Upper lobe of left lung (tissue), 6 donors: ENCODE measurements at regions not wholly inside any gene's neighbourhood (a gene's known extent, or its start where the extent isn't known, plus 50 kb on each side); places are given as distances from the start of the nearest gene placed in this dataset.

Experiments
- ATAC-seq, 2 donors: fragments of 200-7000 bp; cut with Tn5 transposase; one replicate each; pipeline ENCODE4 v1.9.1; 2022; ENCODE audit warnings: mild to moderate bottlenecking in 2 of 2, moderate library complexity in 2 of 2; ENCODE audit not compliant: low FRiP score in 2 of 2
- DNase-seq, 2 donors: peaks; one replicate each; pipeline ENCODE4 v3.0.0-alpha.2; 2019 to 2020
- H3K27ac ChIP-seq, 4 donors: fragments of 200-600 bp; sonication (generic); one replicate each; pipeline ENCODE4 v1.5.1; 2016 to 2019
- H3K27me3 ChIP-seq, 4 donors: fragments of 200-600 bp; sonication (generic); one replicate each; pipeline ENCODE4 v1.5.1; 2017 to 2019
- H3K36me3 ChIP-seq, 4 donors: fragments of 200-600 bp; sonication (generic); one replicate each; pipeline ENCODE4 v1.5.1; 2016 to 2019
- H3K4me1 ChIP-seq, 4 donors: fragments of 200-600 bp; sonication (generic); one replicate each; pipeline ENCODE4 v1.5.1; 2018 to 2019
- H3K4me3 ChIP-seq, 4 donors: fragments of 200-600 bp; sonication (generic); one replicate each; pipeline ENCODE4 v1.5.1; 2017 to 2019; ENCODE audit warnings: mild to moderate bottlenecking in 2 of 4, moderate library complexity in 1 of 4
- H3K9me3 ChIP-seq, 4 donors: fragments of 200-600 bp; sonication (generic); one replicate each; pipeline ENCODE4 v1.5.1; 2018 to 2019
- EP300 ChIP-seq, 4 donors: sonication (generic); formaldehyde crosslinking; IDR thresholded peaks; one replicate each; pipeline ENCODE4 v1.5.1; 2017; ENCODE audit warnings: antibody characterized with exemption in 4 of 4, control low read depth in 2 of 4
- POLR2A ChIP-seq, 4 donors: fragments of 450-650 bp; IDR thresholded peaks; one replicate each; pipeline ENCODE4 v1.5.1; 2016 to 2017; ENCODE audit warnings: antibody characterized with exemption in 4 of 4, mild to moderate bottlenecking in 2 of 4
- POLR2AphosphoS5 ChIP-seq, 2 donors: sonication (generic); formaldehyde crosslinking; IDR thresholded peaks; one replicate each; pipeline ENCODE4 v1.5.1; 2017; ENCODE audit warnings: antibody characterized with exemption in 2 of 2
- WGBS, 2 donors: methylation state at CpG; one replicate each; pipeline ENCODE4 v1.1.5; 2017 to 2018; 5-methylcytosine and 5-hydroxymethylcytosine counted together
- TF ChIP-seq, protein P1 (sequence below), 6 experiments: fragments of 450-650 bp in 4 of 6; fragments of 200-600 bp in 2 of 6; sonication (generic) in 2 of 6; IDR thresholded peaks; one replicate each; pipeline ENCODE4 v1.5.1; 2016 to 2019; ENCODE audit warnings: antibody characterized with exemption in 6 of 6
- donor health status: DM: no; HTN: no; CAD: no; lungs with moderate emphysema.
- donor health status: DM: no; HTN: yes; CAD: no; lungs with severe emphysema.

DNA sequence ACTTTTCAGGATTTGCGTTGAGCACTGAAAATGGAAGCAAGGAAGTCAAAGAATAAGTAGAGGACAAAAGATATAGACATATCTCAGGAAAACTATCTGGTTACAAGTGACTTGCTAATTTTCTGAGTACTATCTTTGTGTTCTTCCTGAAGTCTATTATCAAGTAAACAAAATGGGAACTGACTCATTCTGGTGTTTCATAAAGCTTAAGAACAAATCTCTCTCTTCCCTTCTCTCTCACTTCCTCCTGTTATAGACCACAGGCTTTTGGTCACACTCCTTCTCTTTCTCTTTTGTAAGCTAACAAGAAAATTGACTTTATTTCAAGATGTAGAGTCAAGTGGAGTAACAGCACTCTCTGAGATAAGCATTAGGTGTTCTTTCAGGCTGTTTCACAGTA lies 406.6 kb upstream of the SYT1 start:
- TF ChIP-seq, protein P1, sequence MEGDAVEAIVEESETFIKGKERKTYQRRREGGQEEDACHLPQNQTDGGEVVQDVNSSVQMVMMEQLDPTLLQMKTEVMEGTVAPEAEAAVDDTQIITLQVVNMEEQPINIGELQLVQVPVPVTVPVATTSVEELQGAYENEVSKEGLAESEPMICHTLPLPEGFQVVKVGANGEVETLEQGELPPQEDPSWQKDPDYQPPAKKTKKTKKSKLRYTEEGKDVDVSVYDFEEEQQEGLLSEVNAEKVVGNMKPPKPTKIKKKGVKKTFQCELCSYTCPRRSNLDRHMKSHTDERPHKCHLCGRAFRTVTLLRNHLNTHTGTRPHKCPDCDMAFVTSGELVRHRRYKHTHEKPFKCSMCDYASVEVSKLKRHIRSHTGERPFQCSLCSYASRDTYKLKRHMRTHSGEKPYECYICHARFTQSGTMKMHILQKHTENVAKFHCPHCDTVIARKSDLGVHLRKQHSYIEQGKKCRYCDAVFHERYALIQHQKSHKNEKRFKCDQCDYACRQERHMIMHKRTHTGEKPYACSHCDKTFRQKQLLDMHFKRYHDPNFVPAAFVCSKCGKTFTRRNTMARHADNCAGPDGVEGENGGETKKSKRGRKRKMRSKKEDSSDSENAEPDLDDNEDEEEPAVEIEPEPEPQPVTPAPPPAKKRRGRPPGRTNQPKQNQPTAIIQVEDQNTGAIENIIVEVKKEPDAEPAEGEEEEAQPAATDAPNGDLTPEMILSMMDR (IDR thresholded peaks at IDR 0.05): no peak
- TF ChIP-seq EP300 (IDR thresholded peaks at IDR 0.05): no peak
- TF ChIP-seq POLR2A (IDR thresholded peaks at IDR 0.05): no peak
- TF ChIP-seq POLR2AphosphoS5 (IDR thresholded peaks at IDR 0.05): no peak
- WGBS, 2 donors: 81 to 90% methylated on average over 1 of the region's 1 CpG
- ATAC-seq: no peak

GRCh38 chr12:78470354-78471195 lies 394.0 kb upstream of the SYT1 start:
- Histone ChIP-seq H3K27ac (no peak overlapping the region), H3K27me3 (no peaks in the 10 kb centered on the region), H3K9me3 (no peaks in the 10 kb centered on the region), H3K4me3 (no peak overlapping the region), H3K36me3 (no peaks in the 10 kb centered on the region), H3K4me1 (no peaks in the 10 kb centered on the region)
- 91% methylated on average over 3 of the region's 3 CpGs for whole genome bisulfite sequencing, 2 donors
- DNase-seq (peak in 1 of 2 donors; percentile 30), ATAC-seq (no peak)
- TF ChIP-seq POLR2AphosphoS5 (IDR thresholded peaks at IDR 0.05): no peak
- TF ChIP-seq POLR2A (IDR thresholded peaks at IDR 0.05): no peak
- TF ChIP-seq, protein P1 (IDR thresholded peaks at IDR 0.05): peak in 3 of 6 experiments; percentile 18 to 25 (median 24)
- no peak for TF ChIP-seq EP300 (IDR thresholded peaks at IDR 0.05)

More for the DNA sequence above, 406.6 kb upstream of the SYT1 start:
- Histone ChIP-seq H3K27me3 (no peaks in the 10 kb centered on the region), H3K9me3 (no peaks in the 10 kb centered on the region), H3K4me1 (no peaks in the 10 kb centered on the region), H3K36me3 (no peaks in the 10 kb centered on the region), H3K27ac (no peak overlapping the region), H3K4me3 (no peak overlapping the region)
- no peak for DNase-seq

- TF ChIP-seq POLR2AphosphoS5 (IDR thresholded peaks at IDR 0.05) (no peak), EP300 (IDR thresholded peaks at IDR 0.05) (no peak), POLR2A (IDR thresholded peaks at IDR 0.05) (no peak)
- TF ChIP-seq, protein P1 (IDR thresholded peaks at IDR 0.05): no peak
- ATAC-seq (no peak), DNase-seq (no peak)
- Histone ChIP-seq H3K4me3 (no peak overlapping the region), H3K4me1 (no peaks in the 10 kb centered on the region), H3K9me3 (no peaks in the 10 kb centered on the region), H3K27ac (no peak overlapping the region), H3K27me3 (no peaks in the 10 kb centered on the region), H3K36me3 (no peaks in the 10 kb centered on the region)
- WGBS, 2 donors: 40 to 43% methylated on average over 2 of the region's 2 CpGs
These were observed 391.4 kb upstream of the SYT1 start for GRCh38 chr12:78473136-78473535.

DNA sequence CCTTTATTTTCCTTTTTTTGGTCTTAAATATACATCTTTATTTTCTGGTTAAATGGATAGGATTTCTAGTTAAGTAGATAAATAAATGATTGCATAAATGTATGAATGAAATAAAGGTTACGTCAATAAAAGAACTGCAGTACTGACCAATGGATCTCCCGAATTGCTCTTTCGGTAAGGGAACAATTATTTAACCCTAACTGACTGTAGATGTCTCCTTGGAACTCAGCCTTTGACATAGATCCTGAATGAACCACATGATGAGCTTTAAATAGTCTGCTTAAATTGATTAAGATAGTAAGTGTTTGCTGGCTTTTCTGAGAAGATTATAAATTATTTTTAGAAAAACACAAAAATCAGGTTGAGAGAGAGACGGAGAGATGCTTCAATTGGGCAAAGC lies 391.0 kb upstream of the SYT1 start:
- TF ChIP-seq, protein P1 (IDR thresholded peaks at IDR 0.05): no peak
- TF ChIP-seq POLR2A (IDR thresholded peaks at IDR 0.05) (no peak), POLR2AphosphoS5 (IDR thresholded peaks at IDR 0.05) (no peak), EP300 (IDR thresholded peaks at IDR 0.05) (no peak)
- Histone ChIP-seq H3K27me3 (no peaks in the 10 kb centered on the region), H3K36me3 (no peaks in the 10 kb centered on the region), H3K4me3 (no peak overlapping the region), H3K9me3 (no peaks in the 10 kb centered on the region), H3K27ac (no peak overlapping the region), H3K4me1 (no peaks in the 10 kb centered on the region)
- 80 to 85% methylated on average over 4 of the region's 4 CpGs for WGBS, 2 donors
- DNase-seq (no peak), ATAC-seq (no peak)
